ENCODE measurements at regions not wholly inside any gene's neighbourhood (a gene's known extent, or its start where the extent isn't known, plus 50 kb on each side); places are given as distances from the start of the nearest gene placed in this dataset.

GRCh38 chr6:105557291-105557690 lies 154.4 kb upstream of the PREP start:
- no peak for TF ChIP-seq CTCF (IDR thresholded peaks at IDR 0.05)

DNA sequence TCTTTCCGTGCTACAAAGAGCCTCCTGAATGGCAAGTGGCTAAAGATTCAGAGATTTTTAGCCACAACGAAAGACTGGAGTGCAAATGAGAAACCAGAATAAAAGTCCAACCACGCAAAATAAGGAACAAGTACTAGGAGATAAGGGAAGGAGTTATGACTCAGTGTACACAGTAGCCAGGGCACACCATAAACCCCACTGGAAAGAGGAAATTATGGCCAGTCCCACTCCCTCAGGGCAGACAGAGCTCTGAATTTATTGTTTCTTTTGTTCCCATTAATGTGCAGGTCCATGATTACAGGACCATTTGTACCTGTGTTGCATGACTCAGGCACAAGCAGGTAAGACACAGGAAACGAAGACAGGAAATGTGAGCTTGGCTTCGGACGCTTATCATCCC lies 150.3 kb upstream of the PREP start:
- Mint-ChIP-seq H3K4me1 (ENCODE audit: low read depth) (no peaks in the 10 kb centered on the region), H3K4me3 (ENCODE audit: unreplicated experiment) (no peak overlapping the region), H3K9me3 (ENCODE audit: low read depth) (peaks cover 9% of the 10 kb centered on the region), H3K27ac (ENCODE audit: unreplicated experiment) (no peak overlapping the region), H3K27me3 (ENCODE audit: low read depth) (peaks cover 6% of the 10 kb centered on the region), H3K36me3 (ENCODE audit: low read depth) (peaks cover 6% of the 10 kb centered on the region)
- no peak for DNase-seq (ENCODE audit: low spot score)
- no peak for TF ChIP-seq CTCF (IDR thresholded peaks at IDR 0.05)

More at GRCh38 chr6:105557291-105557690, 154.4 kb upstream of the PREP start:
- Mint-ChIP-seq H3K36me3 (ENCODE audit: low read depth) (peaks cover 6% of the 10 kb centered on the region), H3K4me3 (ENCODE audit: unreplicated experiment) (no peak overlapping the region), H3K27ac (ENCODE audit: unreplicated experiment) (no peak overlapping the region), H3K4me1 (ENCODE audit: low read depth) (no peaks in the 10 kb centered on the region), H3K27me3 (ENCODE audit: low read depth) (peaks cover 1% of the 10 kb centered on the region), H3K9me3 (ENCODE audit: low read depth) (peaks cover 13% of the 10 kb centered on the region)
- no peak for DNase-seq (ENCODE audit: low spot score)

- Mint-ChIP-seq H3K9me3 (ENCODE audit: low read depth) (peaks cover 3% of the 10 kb centered on the region), H3K36me3 (ENCODE audit: low read depth) (peaks cover 2% of the 10 kb centered on the region), H3K4me1 (ENCODE audit: low read depth) (no peaks in the 10 kb centered on the region), H3K4me3 (ENCODE audit: unreplicated experiment) (no peak overlapping the region), H3K27me3 (ENCODE audit: low read depth) (peaks cover 5% of the 10 kb centered on the region), H3K27ac (ENCODE audit: unreplicated experiment) (no peak overlapping the region)
- TF ChIP-seq CTCF (IDR thresholded peaks at IDR 0.05): no peak
- DNase-seq (ENCODE audit: low spot score): no peak
Measured at GRCh38 chr6:105550955-105551620, 148.2 kb upstream of the PREP start.

- Mint-ChIP-seq H3K4me3 (ENCODE audit: unreplicated experiment) (no peak overlapping the region), H3K27ac (ENCODE audit: unreplicated experiment) (no peak overlapping the region), H3K9me3 (ENCODE audit: low read depth) (no peaks in the 10 kb centered on the region), H3K27me3 (ENCODE audit: low read depth) (peaks cover 5% of the 10 kb centered on the region), H3K36me3 (ENCODE audit: low read depth) (no peaks in the 10 kb centered on the region), H3K4me1 (ENCODE audit: low read depth) (no peaks in the 10 kb centered on the region)
- no peak for TF ChIP-seq CTCF (IDR thresholded peaks at IDR 0.05)
- no peak for DNase-seq (ENCODE audit: low spot score)
Measured at GRCh38 chr6:105546754-105547153, 143.9 kb upstream of the PREP start.

GRCh38 chr6:105545947-105546731 lies 143.3 kb upstream of the PREP start:
- Mint-ChIP-seq H3K27ac (ENCODE audit: unreplicated experiment) (no peak overlapping the region), H3K4me1 (ENCODE audit: low read depth) (no peaks in the 10 kb centered on the region), H3K4me3 (ENCODE audit: unreplicated experiment) (no peak overlapping the region), H3K27me3 (ENCODE audit: low read depth) (peaks cover 5% of the 10 kb centered on the region), H3K36me3 (ENCODE audit: low read depth) (no peaks in the 10 kb centered on the region), H3K9me3 (ENCODE audit: low read depth) (no peaks in the 10 kb centered on the region)
- no peak for TF ChIP-seq CTCF (IDR thresholded peaks at IDR 0.05)
- DNase-seq (ENCODE audit: low spot score): no peak
